Peyer's patch (tissue), 4 donors: ENCODE measurements at regions not wholly inside any gene's neighbourhood (a gene's known extent, or its start where the extent isn't known, plus 50 kb on each side); places are given as distances from the start of the nearest gene placed in this dataset.
A peak's percentile ranks its signal among the peaks of the same experiment; 100 is the strongest.

Experiments used
- DNase-seq, 3 donors: peaks; one replicate each; pipeline ENCODE4 v3.0.0-alpha.2; 2017 to 2019
- H3K27ac ChIP-seq, 4 donors: fragments of 200-600 bp; sonication (generic); one replicate each; pipeline ENCODE4 v1.5.1; 2016 to 2019
- H3K27me3 ChIP-seq, 2 donors: fragments of 200-600 bp; sonication (generic); one replicate each; pipeline ENCODE4 v1.5.1; 2019
- H3K36me3 ChIP-seq, 3 donors: fragments of 200-600 bp; sonication (generic); one replicate each; pipeline ENCODE4 v1.5.1; 2016 to 2019
- H3K4me1 ChIP-seq, 4 donors: fragments of 200-600 bp; sonication (generic); one replicate each; pipeline ENCODE4 v1.5.1; 2016 to 2019
- H3K4me3 ChIP-seq, 4 donors: fragments of 200-600 bp; sonication (generic); 1 replicate in 3 of 4; 2 replicates in 1 of 4; pipeline ENCODE4 v1.5.1; 2016 to 2019; ENCODE audit warnings: mild to moderate bottlenecking in 1 of 4
- H3K9me3 ChIP-seq, 4 donors: fragments of 200-600 bp; sonication (generic); one replicate each; pipeline ENCODE4 v1.5.1; 2016 to 2019; ENCODE audit warnings: mild to moderate bottlenecking in 1 of 4
- POLR2A ChIP-seq, 2 donors: fragments of 450-650 bp; IDR thresholded peaks; one replicate each; pipeline ENCODE4 v1.5.1; 2017; ENCODE audit warnings: antibody characterized with exemption in 2 of 2, mild to moderate bottlenecking in 2 of 2, moderate library complexity in 2 of 2
- TF ChIP-seq, protein P1 (sequence below), 6 experiments: fragments of 450-650 bp in 4 of 6; fragments of 200-600 bp in 2 of 6; sonication (generic) in 1 of 6; IDR thresholded peaks; one replicate each; pipeline ENCODE4 v1.5.1; 2017 to 2019; ENCODE audit warnings: antibody characterized with exemption in 6 of 6, mild to moderate bottlenecking in 3 of 6, moderate library complexity in 1 of 6

DNA sequence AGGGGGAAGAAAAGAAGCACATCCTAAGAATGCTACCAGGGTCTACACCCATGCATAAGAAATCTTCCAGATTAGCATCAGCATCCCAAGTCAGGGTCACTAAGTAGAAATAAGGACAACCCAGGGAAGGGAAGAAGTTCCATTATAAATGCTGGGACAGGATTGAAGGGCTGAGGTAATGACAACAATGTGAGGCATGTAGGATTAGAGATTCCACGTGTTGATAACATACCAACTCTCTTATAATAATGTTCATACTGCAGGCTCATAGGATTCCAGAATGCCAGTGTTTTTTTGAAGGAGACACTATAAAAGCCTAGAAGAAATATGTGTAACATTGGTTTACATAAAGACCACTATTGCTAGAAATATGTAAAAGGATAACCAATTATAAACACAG, 201.2 kb downstream of the MID1IP1 start:
- H3K4me1 ChIP-seq, result no peaks in the 10 kb centered on the region
- no peaks in the 10 kb centered on the region for H3K27me3 ChIP-seq
- H3K36me3 ChIP-seq, result no peaks in the 10 kb centered on the region
- H3K4me3 ChIP-seq, result no peak overlapping the region
- no peak for TF ChIP-seq POLR2A (IDR thresholded peaks at IDR 0.05)
- TF ChIP-seq, protein P1, sequence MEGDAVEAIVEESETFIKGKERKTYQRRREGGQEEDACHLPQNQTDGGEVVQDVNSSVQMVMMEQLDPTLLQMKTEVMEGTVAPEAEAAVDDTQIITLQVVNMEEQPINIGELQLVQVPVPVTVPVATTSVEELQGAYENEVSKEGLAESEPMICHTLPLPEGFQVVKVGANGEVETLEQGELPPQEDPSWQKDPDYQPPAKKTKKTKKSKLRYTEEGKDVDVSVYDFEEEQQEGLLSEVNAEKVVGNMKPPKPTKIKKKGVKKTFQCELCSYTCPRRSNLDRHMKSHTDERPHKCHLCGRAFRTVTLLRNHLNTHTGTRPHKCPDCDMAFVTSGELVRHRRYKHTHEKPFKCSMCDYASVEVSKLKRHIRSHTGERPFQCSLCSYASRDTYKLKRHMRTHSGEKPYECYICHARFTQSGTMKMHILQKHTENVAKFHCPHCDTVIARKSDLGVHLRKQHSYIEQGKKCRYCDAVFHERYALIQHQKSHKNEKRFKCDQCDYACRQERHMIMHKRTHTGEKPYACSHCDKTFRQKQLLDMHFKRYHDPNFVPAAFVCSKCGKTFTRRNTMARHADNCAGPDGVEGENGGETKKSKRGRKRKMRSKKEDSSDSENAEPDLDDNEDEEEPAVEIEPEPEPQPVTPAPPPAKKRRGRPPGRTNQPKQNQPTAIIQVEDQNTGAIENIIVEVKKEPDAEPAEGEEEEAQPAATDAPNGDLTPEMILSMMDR (IDR thresholded peaks at IDR 0.05), result no peak
- DNase-seq, result no peak
- H3K9me3 ChIP-seq, result no peaks in the 10 kb centered on the region
- no peak overlapping the region for H3K27ac ChIP-seq

DNA sequence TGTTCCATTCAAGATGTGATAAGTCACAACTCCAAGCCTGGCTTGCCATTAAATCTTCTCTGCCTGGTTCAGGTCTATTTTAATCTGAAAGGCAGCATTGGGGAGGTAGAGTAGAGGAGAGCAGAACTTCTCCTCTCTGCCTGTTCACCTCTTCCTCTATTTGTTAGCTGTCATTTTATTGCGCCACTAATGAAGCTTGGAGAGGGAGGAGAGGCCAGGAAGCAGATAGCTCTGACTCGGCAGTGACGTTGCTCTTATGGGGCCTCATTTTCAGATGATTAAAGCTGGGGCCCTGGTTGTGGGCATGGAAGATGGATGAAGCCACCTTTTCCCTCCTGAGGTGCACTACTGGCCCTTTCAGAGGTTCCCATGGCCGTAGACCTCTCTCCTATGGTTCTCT, 207.3 kb downstream of the MID1IP1 start:
- Histone ChIP-seq H3K4me1 (no peaks in the 10 kb centered on the region), H3K27ac (no peak overlapping the region), H3K27me3 (no peaks in the 10 kb centered on the region), H3K36me3 (no peaks in the 10 kb centered on the region), H3K9me3 (no peaks in the 10 kb centered on the region), H3K4me3 (no peak overlapping the region)
- no peak for DNase-seq
- TF ChIP-seq, protein P1 (IDR thresholded peaks at IDR 0.05), result no peak
- TF ChIP-seq POLR2A (IDR thresholded peaks at IDR 0.05), result no peak

DNA sequence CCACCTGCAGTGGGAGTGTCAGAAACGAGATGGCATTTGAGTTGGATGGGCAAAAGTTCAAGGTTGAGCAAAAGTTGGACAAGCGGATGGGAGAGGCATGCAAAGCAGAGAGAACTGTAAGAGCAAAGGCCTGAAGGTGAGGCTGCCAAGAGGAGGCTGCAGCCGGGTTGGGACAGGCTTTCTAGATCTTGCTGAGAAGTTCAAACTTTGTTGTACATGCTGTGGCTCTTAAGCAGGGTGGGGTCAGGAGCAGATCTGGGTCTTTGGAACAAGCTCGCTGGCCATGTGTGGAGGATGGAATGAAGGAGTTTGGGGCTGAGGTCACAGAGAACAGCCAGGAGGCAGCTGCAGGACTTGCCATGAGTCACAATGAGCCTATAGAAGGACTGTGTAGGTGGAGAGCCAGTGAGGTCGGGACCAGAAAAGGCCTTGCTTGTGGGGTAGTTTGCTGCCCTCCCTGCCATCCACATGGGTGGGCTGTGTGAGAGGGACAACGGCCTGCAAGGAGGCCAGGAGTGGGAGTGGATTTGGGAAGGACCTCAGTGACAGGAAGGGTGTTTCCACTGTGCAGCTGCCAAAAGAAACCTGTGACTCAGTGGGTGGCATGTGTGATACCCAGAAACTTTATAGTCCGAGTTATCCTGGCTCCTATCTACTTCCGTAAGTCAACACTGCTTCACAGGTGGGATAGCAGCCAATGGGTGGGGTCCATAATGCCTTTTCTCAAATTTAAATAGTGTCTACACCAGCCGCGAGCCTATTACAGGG, 210.4 kb downstream of the MID1IP1 start:
- Histone ChIP-seq H3K27me3 (no peaks in the 10 kb centered on the region), H3K27ac (peak overlapping the region in 2 of 4 donors; percentile 73 to 77), H3K36me3 (no peaks in the 10 kb centered on the region), H3K4me3 (no peak overlapping the region), H3K9me3 (no peaks in the 10 kb centered on the region), H3K4me1 (no peaks in the 10 kb centered on the region)
- DNase-seq, result peak in 2 of 3 donors; percentile 57 to 66
- TF ChIP-seq POLR2A (IDR thresholded peaks at IDR 0.05), result no peak
- TF ChIP-seq, protein P1 (IDR thresholded peaks at IDR 0.05), result no peak

DNA sequence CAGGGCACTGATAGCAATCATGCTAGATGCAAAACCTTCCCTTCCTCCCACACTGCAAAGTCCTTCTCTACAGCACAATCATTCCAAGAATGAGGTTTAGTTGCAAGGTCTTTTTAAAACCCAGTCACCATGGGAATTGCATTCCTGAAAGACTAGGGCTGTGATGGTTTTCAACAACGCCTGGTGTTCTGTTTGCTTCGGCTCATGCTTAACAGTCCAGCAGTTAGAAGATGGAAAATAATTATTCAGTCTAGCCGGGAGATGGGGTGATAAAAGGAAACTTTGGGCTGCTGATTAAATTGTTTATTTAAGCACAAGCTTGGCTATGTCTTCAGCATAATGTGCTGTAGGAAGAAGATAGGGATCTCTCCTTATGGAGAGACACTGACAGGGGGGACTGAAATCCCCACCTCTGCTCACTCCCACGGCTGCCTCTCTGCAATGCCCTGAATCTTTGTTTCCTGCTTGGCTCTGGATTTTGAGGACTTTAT, 211.4 kb downstream of the MID1IP1 start:
- DNase-seq, result no peak
- TF ChIP-seq, protein P1 (IDR thresholded peaks at IDR 0.05), result no peak
- TF ChIP-seq POLR2A (IDR thresholded peaks at IDR 0.05), result no peak
- Histone ChIP-seq H3K4me1 (no peaks in the 10 kb centered on the region), H3K27ac (peak overlapping the region in 2 of 4 donors; percentile 73 to 77), H3K27me3 (no peaks in the 10 kb centered on the region), H3K9me3 (no peaks in the 10 kb centered on the region), H3K36me3 (no peaks in the 10 kb centered on the region), H3K4me3 (no peak overlapping the region)

DNA sequence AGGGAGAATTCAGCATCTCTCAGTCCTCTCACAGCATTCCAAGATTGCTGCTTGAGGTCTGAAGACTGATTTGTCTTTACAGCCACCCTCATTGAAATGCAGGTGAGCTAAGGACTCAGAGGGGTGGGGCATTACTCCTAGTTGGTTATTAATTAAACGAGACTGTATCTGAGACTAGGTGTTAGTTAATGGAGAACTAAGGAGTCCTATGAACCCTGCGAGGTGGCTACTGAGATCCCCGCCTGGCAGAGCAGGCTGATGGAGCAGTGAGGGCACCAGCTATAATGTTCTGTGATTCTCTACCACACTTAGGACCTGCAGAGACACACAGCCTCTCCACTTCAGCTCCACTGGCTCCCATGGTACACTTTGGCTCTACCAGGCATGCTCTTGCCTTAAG, 215.3 kb downstream of the MID1IP1 start:
- peak in 2 of 3 donors; percentile 56 to 61 for DNase-seq
- peak overlapping the region in 2 of 4 donors; percentile 63 to 78 for H3K27ac ChIP-seq
- no peaks in the 10 kb centered on the region for H3K4me1 ChIP-seq

More for the DNA sequence above, 215.3 kb downstream of the MID1IP1 start:
- Histone ChIP-seq H3K9me3 (no peaks in the 10 kb centered on the region), H3K36me3 (no peaks in the 10 kb centered on the region), H3K4me3 (peak overlapping the region in 1 of 4 donors; percentile 6), H3K27me3 (no peaks in the 10 kb centered on the region)
- TF ChIP-seq, protein P1 (IDR thresholded peaks at IDR 0.05), result no peak
- peak in 1 of 2 donors; percentile 38 for TF ChIP-seq POLR2A (IDR thresholded peaks at IDR 0.05)
